Hematopoietic multipotent progenitor cell (in vitro differentiated cells): ENCODE measurements at regions not wholly inside any gene's neighbourhood (a gene's known extent, or its start where the extent isn't known, plus 50 kb on each side); places are given as distances from the start of the nearest gene placed in this dataset.

ENCODE experiments used
- DNase-seq, 3 donors: peaks; one replicate each; pipeline ENCODE4 v3.0.0-alpha.2; 2011 to 2015; ENCODE audit warnings: low read depth in 2 of 3, low spot score in 2 of 3

DNA sequence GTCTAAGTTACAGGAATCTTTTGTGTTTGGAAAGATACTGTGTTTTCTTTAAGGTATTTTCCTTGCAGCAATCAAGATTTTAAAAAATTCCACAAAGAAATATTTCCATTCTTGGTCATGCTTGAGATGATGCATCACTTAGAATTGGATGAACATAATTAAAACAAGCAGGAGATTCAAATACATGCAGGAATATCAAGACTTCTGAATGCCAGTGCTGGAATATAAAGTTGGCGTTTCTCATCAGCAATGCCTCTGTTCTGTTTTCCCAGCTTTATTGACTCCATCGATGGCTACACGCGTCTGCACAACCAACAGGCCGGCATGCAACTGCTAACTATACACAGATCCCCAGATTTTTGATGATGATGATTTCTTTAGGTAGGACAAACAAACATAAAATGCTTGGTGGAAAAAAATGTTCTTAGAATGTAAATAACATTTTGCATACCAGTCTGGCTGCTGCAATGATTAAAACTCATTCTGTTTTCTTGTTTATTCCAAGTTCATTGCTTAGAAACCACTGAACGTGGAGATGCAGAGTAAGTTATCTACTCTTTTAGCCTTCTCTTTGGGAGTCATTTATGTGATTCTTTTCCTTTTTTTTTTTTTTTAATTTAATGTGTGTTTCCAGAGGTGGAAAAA lies 91.3 kb upstream of the FAM171A1 start:
- no peak for DNase-seq

- no peak for DNase-seq
Observed at GRCh38 chr10:15461353-15462108, 90.4 kb upstream of the FAM171A1 start.

DNA sequence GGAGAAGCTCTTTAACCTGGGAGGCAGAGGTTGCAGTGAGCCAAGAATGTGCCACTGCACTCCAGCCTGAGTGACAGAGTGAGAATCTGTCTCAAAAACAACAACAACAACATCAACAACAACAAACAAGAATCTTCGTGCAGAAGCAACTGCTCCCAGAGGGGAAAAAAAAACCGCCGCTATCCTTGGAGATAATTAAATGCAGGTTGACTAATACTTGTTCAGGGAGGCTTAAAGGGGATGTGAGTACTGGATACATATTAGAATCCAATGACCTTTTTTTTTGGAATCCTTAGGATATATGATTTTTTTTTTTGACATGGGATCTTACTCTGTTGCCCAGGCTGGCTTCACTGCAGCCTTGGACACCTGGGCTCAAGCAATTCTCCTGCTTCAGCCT lies 89.6 kb upstream of the FAM171A1 start:
- no peak for DNase-seq

- DNase-seq, result no peak
Observed at GRCh38 chr10:15459218-15459617, 88.1 kb upstream of the FAM171A1 start.

GRCh38 chr10:15457382-15457781 lies 86.3 kb upstream of the FAM171A1 start:
- no peak for DNase-seq

DNA sequence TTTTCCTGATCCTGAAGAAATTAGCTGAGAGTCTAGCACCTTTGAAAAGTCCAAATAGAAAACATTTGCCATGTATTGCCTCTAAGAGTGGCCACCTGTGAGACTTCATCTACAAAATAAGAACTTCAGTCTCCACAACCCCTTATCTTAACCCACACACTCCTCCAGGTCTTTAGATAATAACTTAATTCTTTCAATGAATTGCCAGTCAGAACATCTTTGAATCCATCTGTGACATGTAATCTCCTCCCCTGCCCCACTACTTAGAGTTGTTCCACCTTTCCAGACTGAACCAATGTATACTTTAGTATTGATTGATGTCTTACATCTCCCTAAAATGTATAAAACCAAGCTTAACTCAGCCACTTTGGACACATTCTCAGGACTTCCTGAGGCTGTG lies 84.4 kb upstream of the FAM171A1 start:
- no peak for DNase-seq

GRCh38 chr10:15453926-15454325 lies 82.8 kb upstream of the FAM171A1 start:
- DNase-seq, result no peak

DNA sequence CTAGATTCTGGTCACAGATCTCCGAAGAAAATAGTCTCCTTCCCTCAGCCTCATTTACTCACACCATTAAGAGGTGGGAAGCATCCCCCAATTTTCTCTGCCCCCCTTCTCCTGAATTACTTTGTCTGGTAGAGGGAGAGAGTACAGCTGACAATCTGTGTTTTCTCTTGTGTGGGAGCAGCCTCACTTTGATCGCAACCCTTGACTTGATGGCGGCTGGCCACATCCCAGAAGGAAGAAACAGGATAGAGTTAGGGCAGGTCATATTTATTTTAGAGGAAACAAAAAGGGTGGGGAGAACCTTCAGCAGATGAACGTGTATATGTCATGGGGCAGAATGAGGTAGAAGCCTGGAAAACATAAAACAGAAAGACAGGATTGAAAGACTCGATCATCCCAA lies 82.4 kb upstream of the FAM171A1 start:
- DNase-seq, result no peak

- DNase-seq, result no peak
Observed at GRCh38 chr10:15452545-15452944, 81.5 kb upstream of the FAM171A1 start.

DNA sequence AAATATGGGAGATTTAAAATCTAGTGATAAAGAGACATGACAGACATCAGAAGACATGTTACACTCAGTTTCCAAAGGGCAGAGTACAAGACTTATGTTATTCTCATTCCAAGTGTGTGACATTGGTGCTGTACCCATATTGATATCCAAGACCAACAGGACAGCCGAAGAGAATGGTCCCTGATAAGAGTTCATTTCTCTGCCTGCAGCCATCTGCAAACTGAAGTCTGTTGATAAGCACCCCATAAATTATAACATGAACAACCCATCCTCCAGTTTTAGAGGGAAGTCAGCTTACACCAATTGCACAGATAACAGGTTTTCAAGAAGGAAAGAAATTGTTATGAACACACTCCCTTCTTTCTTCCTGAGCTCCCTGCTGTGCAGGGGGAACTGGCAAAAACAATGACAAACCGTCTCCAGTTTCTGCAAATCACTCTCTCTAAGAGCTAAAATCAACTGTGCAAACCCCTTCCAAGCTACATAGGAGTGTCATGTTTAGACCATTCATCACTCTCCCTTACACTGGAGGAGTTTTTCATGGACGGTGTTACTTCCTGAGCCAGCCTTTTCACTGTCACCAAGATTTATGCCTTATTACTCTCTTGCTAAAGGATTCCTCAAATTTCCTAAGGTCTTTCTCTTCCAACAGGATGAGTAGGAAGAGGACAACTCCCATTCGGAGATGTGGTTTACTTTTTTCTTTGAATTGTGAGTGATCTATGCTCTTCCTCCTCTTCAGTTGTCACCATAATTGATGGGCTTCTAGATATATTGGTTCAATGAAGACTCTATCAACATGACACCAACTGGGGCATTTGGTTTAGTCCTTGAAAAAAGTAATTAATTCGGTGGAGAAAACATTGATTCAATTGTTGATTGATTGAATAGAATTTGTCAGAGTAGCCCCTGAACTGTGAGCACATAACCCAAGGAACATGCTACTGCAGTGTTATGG lies 80.3 kb upstream of the FAM171A1 start:
- peak in 2 of 3 donors; percentile 24 to 36 for DNase-seq

DNA sequence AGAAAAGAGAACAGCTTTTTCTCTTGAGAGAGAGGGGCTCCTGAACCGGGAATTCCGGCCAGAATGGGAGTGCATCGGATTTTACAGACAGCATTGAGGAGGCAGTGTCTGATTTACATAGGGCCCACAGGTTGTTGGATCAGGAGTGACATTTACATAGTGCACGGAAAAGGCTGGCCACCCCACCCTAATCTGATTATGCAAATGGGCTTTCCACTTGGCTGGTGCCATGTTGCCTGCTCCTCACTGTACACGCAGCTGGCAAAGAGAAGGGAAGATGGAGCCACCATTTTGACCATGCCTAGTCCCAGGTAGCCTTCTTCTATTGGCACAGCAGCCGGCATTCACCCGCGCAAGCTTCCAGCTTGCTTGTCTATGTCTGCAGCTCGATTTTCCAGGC lies 77.5 kb upstream of the FAM171A1 start:
- no peak for DNase-seq

GRCh38 chr10:15445006-15445390 lies 73.9 kb upstream of the FAM171A1 start:
- DNase-seq, result no peak

GRCh38 chr10:15444105-15445005 lies 73.3 kb upstream of the FAM171A1 start:
- no peak for DNase-seq

DNA sequence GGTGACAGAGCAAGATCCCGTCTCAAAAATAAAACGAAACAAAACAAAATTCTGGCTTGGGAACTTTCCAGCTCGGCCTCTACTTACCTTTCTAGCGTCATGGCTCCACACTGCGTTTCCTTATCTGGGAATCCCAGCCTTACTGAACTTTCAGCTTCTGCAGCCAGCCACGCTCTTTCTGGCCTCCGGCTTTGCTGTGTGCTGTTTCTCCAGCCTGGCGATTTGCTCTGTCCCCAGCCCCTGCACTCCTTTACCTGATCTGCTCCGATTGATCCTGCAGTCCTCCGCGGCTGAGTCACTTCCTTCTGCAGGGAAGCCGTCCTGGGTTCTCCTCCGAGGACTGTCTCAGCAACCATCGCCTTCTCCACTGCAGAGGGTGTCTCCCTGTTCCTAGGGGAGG lies 71.0 kb upstream of the FAM171A1 start:
- DNase-seq, result no peak

DNA sequence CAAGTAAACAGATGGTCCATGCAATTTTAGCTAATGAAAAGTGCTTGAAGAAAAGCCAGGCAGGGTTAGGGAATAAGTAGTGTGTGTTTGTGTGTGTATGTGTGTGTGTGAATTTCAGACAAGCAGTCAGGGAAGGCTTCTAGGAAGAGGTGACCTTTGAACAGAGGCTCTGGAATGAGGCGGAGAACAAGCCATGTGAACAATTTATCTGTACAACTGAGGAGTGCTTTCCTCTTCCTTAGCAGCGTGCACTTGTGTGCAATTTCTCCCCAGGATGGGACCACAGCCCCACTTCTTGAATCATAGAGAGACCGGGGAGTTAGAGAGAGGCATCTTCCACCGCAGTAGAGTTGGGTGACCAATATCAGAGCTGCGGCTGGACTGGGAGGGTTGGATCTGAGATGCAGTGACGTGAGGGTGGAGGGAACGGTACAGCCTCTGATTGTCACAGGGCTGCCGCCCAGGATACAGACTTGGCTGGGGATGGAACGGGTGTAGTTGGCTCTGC lies 69.2 kb upstream of the FAM171A1 start:
- DNase-seq, result no peak

DNA sequence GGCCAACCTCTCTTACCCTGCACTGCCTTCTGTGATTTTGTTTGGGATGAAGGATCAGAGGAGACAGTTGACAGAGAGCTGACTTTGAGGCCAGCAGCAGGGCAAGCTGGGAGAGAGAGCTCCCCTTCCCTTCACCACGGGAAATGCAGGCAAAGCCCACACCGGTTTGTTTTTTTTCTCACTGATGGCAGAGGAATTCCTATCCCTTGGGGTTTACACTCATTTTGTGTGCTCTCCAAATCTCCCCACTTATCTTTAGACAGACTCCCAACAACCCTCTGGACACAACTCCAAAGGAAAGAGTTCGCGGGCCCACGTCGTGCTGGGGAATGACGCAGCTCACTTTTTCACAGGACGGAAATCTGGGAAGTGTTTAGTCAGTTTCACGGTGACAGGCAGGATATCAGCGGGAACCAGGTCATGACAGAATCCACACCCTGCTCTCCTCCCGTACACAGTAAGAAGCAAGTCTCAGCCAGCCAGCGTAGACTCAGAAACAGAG lies 68.3 kb upstream of the FAM171A1 start:
- no peak for DNase-seq

DNA sequence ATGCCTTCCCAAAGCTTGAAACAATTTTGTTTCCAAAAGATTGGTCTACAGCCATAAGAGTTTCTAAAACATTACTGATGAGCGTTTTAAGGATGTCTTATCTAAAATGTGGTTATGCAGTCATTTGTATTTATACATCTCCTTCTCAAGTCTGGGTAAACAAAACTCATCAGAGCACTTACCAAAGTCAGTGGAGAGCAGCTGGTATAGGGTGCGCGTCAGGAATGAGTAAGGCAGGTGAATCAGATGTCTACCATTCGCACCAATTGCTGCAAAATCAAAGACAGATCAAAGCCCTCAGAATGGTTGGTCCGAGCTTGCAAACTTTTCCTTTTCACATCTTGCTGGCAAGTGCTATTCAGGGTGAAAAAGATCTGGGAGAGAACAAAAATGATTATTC lies 65.6 kb upstream of the FAM171A1 start:
- no peak for DNase-seq

GRCh38 chr10:15433850-15434537 lies 62.9 kb upstream of the FAM171A1 start:
- DNase-seq, result peak; percentile 19 to 69 (median 44)

DNA sequence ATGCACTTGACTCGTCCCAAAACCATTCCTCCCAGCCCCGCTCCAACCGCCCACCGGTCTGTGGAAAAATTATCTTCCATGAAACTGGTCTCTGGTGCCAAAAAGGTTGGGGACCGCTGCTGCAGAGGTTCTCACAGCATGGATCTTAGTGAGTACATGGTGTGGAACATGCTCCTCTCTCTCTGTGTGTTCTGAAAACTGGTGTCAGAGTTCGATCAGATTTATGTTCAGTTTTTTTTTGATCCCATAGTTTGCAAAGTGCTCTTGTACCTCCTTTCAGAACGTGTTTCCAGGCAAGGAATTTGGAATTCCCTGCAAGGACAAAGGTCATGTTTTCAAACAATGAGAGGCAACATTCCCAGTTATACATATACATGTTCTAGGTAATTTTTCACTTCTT lies 61.2 kb upstream of the FAM171A1 start:
- DNase-seq, result no peak
